Adrenal gland (tissue), 5 donors: ENCODE measurements at regions not wholly inside any gene's neighbourhood (a gene's known extent, or its start where the extent isn't known, plus 50 kb on each side); places are given as distances from the start of the nearest gene placed in this dataset.

Experiments used
- CTCF ChIP-seq, 6 experiments: fragments of 450-650 bp in 4 of 6; fragments of 200-600 bp in 2 of 6; sonication (generic) in 1 of 6; IDR thresholded peaks; 1 replicate in 5 of 6; 2 replicates in 1 of 6; pipeline versions ENCODE4 v1.5.1 to v1.8.0; 2016 to 2021; ENCODE audit warnings: antibody characterized with exemption in 6 of 6, mild to moderate bottlenecking in 2 of 6, moderate library complexity in 1 of 6
- POLR2A ChIP-seq, 2 donors: fragments of 450-650 bp; IDR thresholded peaks; one replicate each; pipeline ENCODE4 v1.6.1; 2017; ENCODE audit warnings: antibody characterized with exemption in 2 of 2, mild to moderate bottlenecking in 2 of 2, moderate library complexity in 1 of 2
- donor health status: DM: no; HTN: no; CAD: no.

DNA sequence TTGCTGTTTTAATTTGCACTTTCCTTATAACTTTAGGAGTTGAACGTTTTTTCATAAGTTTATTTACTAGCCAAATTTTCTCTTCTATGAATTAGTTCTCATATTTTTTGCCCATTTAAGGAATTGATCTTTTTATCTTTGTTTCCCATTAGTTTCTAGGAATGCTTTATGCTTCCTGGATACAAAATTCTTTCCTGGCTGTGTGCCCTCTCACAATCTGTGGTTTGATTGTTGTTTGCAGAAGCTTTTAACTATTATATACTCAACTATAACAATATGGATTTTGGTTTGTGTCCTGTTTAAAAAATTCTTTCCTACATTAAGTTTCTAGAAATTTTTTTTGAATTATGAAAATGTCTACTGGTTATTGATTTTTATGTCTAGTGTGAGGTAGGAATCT, 206.3 kb downstream of the CSNK1G3 start:
- no peak for TF ChIP-seq CTCF (IDR thresholded peaks at IDR 0.05)
- no peak for TF ChIP-seq POLR2A (IDR thresholded peaks at IDR 0.05)
